ENCODE measurements at regions not wholly inside any gene's neighbourhood (a gene's known extent, or its start where the extent isn't known, plus 50 kb on each side); places are given as distances from the start of the nearest gene placed in this dataset.

- TF ChIP-seq CTCF (IDR thresholded peaks at IDR 0.05) (no peak), EP300 (IDR thresholded peaks at IDR 0.05) (no peak), POLR2AphosphoS5 (IDR thresholded peaks at IDR 0.05) (no peak)
Measured at GRCh38 chr11:134486704-134487103, 74.7 kb upstream of the B3GAT1 start.
